Ascending aorta (tissue), 2 donors: ENCODE measurements at regions not wholly inside any gene's neighbourhood (a gene's known extent, or its start where the extent isn't known, plus 50 kb on each side); places are given as distances from the start of the nearest gene placed in this dataset.

Experiments
- DNase-seq, 2 donors: peaks; one replicate each; pipeline ENCODE4 v3.0.0-alpha.2; 2019; ENCODE audit warnings: low spot score in 2 of 2
- H3K27ac ChIP-seq, 2 donors: fragments of 200-600 bp; sonication (generic); one replicate each; pipeline ENCODE4 v1.5.1; 2016 to 2017; ENCODE audit warnings: mild to moderate bottlenecking in 1 of 2
- H3K27me3 ChIP-seq: fragments of 200-600 bp; sonication (generic); one replicate; pipeline ENCODE4 v1.5.1; 2017
- H3K36me3 ChIP-seq, 2 donors: fragments of 200-600 bp; sonication (generic); one replicate each; pipeline ENCODE4 v1.5.1; 2016
- H3K4me1 ChIP-seq, 2 donors: fragments of 200-600 bp; sonication (generic); one replicate each; pipeline ENCODE4 v1.5.1; 2016 to 2017; ENCODE audit warnings: mild to moderate bottlenecking in 1 of 2
- H3K4me3 ChIP-seq, 2 donors: fragments of 200-600 bp; sonication (generic); one replicate each; pipeline ENCODE4 v1.5.1; 2016 to 2017; ENCODE audit warnings: mild to moderate bottlenecking in 1 of 2
- H3K9me3 ChIP-seq, 2 donors: fragments of 200-600 bp; sonication (generic); one replicate each; pipeline ENCODE4 v1.5.1; 2016
- CTCF ChIP-seq, 3 experiments: fragments of 200-600 bp in 2 of 3; fragments of 450-650 bp in 1 of 3; sonication (generic) in 2 of 3; IDR thresholded peaks; one replicate each; pipeline ENCODE4 v1.5.1; 2016 to 2019; ENCODE audit warnings: antibody characterized with exemption in 3 of 3, mild to moderate bottlenecking in 1 of 3, moderate library complexity in 1 of 3
- intact Hi-C: fragments of 100-400 bp; cut with DNase I; formaldehyde crosslinking; loops from one replicate; pipeline ENCODE4 v1.15.1; 2023

- no peaks in the 10 kb centered on the region for H3K36me3 ChIP-seq
- no peak for TF ChIP-seq CTCF (IDR thresholded peaks at IDR 0.05)
- H3K4me1 ChIP-seq: no peaks in the 10 kb centered on the region
- H3K9me3 ChIP-seq: no peaks in the 10 kb centered on the region
- intact Hi-C loops: no loop called here
- DNase-seq: no peak
- H3K27me3 ChIP-seq: no peaks in the 10 kb centered on the region
- no peak overlapping the region for H3K4me3 ChIP-seq
- H3K27ac ChIP-seq: no peak overlapping the region
Observed at GRCh38 chr18:67239826-67240225, 276.7 kb downstream of the DSEL start.

DNA sequence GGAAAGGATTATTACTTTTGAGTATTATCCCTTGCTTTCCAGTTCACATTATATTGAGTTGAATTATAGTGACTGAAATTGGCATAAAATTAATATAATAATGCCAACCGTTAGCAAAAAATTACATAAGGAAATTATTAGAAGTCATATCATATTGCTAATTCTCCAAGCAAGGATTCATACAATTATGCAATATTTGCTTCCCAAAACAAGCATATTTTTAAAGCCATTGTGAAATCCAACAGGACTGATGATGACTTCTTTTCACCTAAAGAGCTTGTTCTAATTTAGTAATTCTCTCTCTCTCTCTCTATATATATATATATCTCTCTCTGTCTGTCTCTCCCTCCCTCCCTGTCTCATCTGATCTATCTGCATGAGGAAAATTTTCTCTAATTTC is 283.5 kb downstream of the DSEL start:
- Histone ChIP-seq H3K27ac (no peak overlapping the region), H3K4me1 (no peaks in the 10 kb centered on the region), H3K27me3 (no peaks in the 10 kb centered on the region), H3K4me3 (no peak overlapping the region), H3K9me3 (no peaks in the 10 kb centered on the region), H3K36me3 (no peaks in the 10 kb centered on the region)
- TF ChIP-seq CTCF (IDR thresholded peaks at IDR 0.05): no peak
- DNase-seq: no peak
- intact Hi-C loops: no loop called here

DNA sequence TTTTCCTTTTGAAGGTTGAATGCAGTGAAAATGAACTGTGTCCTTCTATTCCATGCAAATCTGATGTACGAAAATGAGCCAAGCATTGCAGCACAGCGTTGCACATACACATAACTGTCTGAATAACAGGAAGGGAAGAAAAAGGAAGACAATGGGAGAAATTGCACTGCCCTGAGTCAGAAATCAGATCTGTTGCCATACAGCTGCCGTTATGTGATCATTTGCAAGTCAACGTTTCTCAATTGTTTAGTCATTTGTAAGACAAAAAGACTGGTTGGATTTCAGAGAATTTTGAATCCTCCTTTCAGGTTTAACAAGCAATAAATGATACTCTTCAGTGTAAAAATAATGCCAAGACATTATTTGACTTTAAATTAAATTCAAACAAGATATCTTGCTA is 284.1 kb downstream of the DSEL start:
- no peak for DNase-seq
- Histone ChIP-seq H3K36me3 (no peaks in the 10 kb centered on the region), H3K27ac (no peak overlapping the region), H3K9me3 (no peaks in the 10 kb centered on the region), H3K4me1 (no peaks in the 10 kb centered on the region), H3K27me3 (no peaks in the 10 kb centered on the region), H3K4me3 (no peak overlapping the region)
- intact Hi-C loops: no loop called here
- no peak for TF ChIP-seq CTCF (IDR thresholded peaks at IDR 0.05)

DNA sequence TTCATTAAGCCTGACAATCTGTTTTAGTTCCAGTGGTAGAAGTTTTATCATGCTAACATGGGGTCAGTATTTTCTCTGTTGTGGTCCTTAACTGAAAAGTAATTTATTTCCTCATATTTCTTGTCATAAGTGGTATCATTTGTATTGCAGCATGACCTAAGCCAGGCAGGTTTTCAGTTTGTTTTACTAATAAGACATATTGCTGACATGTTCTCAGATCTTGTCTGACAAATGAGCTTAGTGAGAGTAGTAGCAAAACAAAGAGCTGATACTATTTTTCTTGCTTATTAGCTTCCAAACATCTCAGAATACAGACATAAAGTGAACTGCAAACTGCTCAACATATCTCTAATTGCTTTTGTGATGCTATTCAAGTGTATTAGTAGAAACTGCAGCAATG is 293.6 kb downstream of the DSEL start:
- H3K9me3 ChIP-seq: no peaks in the 10 kb centered on the region
- TF ChIP-seq CTCF (IDR thresholded peaks at IDR 0.05): no peak
- no peaks in the 10 kb centered on the region for H3K36me3 ChIP-seq
- no peak for DNase-seq
- H3K4me3 ChIP-seq: no peak overlapping the region
- no peak overlapping the region for H3K27ac ChIP-seq
- intact Hi-C loops: no loop called here
- no peaks in the 10 kb centered on the region for H3K4me1 ChIP-seq
- no peaks in the 10 kb centered on the region for H3K27me3 ChIP-seq

GRCh38 chr18:67219821-67220220 is 296.7 kb downstream of the DSEL start:
- H3K4me3 ChIP-seq: no peak overlapping the region
- no peaks in the 10 kb centered on the region for H3K27me3 ChIP-seq
- no peak for TF ChIP-seq CTCF (IDR thresholded peaks at IDR 0.05)
- DNase-seq: no peak
- no peaks in the 10 kb centered on the region for H3K9me3 ChIP-seq
- H3K4me1 ChIP-seq: no peaks in the 10 kb centered on the region
- intact Hi-C loops: loop anchor here (5.0 to 10.0 kb wide), 2 partner anchors 625 to 1402 kb away; no protein-coding TSS in a partner anchor
- H3K36me3 ChIP-seq: no peaks in the 10 kb centered on the region
- no peak overlapping the region for H3K27ac ChIP-seq

- no peaks in the 10 kb centered on the region for H3K36me3 ChIP-seq
- no peak for DNase-seq
- no peak overlapping the region for H3K27ac ChIP-seq
- no peak for TF ChIP-seq CTCF (IDR thresholded peaks at IDR 0.05)
- H3K4me1 ChIP-seq: no peaks in the 10 kb centered on the region
- intact Hi-C loops: loop anchor here (5.0 to 10.0 kb wide), 2 partner anchors 626 to 1404 kb away; no protein-coding TSS in a partner anchor
- H3K27me3 ChIP-seq: no peaks in the 10 kb centered on the region
- H3K9me3 ChIP-seq: no peaks in the 10 kb centered on the region
- H3K4me3 ChIP-seq: no peak overlapping the region
Observed at GRCh38 chr18:67218556-67218955, 298.0 kb downstream of the DSEL start.
